HG03342 (cell line): ENCODE measurements at regions not wholly inside any gene's neighbourhood (a gene's known extent, or its start where the extent isn't known, plus 50 kb on each side); places are given as distances from the start of the nearest gene placed in this dataset.
"Not testable (repeated sequence)": the region's sequence is repeated elsewhere in the genome, so short reads cannot be mapped to it uniquely, and the experiment has no call there.

Experiments
- ATAC-seq: cut with Tn5 transposase; IDR thresholded peaks from one replicate; pipeline ENCODE4 v1.9.1; 2021; ENCODE audit warnings: mild to moderate bottlenecking, moderate library complexity; ENCODE audit not compliant: unreplicated experiment

DNA sequence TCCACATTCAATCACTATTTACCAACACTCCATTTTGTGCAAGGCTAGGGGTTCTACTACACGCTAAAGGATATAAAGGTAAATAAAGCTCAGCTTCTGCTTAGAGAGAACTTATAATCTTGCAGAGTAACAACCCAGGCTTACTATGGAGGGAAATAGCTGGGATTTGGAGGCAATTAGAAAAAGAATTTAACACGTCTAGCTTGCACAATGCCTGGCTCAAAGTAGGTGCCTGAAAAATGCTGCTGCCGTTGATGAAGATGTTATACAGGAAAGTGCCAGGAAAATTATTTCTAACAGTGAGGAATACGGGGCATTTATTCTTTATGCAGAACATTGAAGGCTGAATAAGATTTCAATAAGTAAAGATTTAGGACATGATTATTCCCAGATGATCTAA, 214.2 kb downstream of the KITLG start:
- no peak for ATAC-seq

DNA sequence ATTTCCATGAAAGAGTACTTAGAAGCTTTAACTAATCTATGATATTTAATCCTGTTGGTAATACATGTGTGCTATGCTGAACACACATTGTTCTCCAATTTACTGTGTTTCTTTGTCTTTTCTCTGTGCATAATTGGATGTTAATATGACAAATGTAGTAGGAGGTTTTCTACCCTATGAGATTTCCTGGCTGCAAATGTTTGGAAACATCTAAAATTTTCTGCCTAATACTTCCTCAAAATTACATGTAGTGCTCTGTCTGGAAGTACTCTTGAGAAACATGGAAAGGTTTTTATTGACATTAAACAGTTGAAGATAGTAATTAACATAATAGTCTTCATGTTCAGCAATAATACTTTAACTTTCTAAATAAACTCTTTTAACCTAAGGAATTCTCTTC, 213.0 kb downstream of the KITLG start:
- no peak for ATAC-seq

DNA sequence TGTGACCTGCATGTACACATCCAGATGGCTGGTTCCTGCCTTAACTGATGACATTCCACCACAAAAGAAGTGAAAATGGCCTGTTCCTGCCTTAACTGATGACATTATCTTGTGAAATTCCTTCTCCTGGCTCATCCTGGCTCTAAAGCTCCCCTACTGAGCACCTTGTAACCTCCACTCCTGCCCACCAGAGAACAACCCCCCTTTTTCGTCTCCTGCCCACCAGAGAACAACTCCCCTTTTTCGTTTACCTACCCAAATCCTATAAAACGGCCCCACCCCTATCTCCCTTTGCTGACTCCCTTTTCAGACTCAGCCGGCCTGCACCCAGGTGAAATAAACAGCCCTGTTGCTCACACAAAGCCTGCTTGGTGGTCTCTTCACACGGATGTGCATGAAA, 212.2 kb downstream of the KITLG start:
- ATAC-seq: not testable (repeated sequence)

DNA sequence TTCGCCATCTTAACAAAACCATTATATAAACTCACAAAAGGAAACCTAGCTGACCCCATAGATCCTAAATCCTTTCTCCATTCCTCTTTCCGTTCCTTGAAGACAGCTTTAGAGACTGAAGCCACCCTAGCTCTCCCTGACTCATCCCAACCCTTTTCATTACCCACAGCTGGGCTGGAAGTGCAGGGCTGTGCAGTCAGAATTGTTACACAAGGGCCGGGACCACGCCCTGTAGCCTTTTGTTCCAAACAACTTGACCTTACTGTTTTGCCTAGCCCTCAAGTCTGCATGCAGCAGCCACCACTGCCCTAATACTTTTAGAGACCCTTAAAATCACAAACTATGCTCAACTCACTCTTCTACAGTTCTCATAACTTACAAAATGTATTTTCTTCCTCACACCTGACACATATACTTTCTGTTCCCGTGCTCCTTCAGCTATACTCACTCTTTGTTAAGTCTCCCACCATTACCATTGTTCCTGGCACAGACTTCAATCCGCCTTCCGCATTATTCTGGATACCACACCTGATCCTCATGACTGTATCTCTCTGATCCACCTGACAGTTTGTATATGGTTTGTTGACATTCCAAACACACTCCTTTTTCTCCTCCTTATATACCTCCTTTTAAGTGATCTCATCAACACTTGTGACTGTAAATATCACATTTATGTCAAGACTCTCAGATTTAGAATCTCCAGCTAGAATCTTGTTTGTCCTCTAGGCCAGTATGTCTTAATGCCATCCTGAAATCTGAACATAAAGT, 208.7 kb downstream of the KITLG start:
- no peak for ATAC-seq

DNA sequence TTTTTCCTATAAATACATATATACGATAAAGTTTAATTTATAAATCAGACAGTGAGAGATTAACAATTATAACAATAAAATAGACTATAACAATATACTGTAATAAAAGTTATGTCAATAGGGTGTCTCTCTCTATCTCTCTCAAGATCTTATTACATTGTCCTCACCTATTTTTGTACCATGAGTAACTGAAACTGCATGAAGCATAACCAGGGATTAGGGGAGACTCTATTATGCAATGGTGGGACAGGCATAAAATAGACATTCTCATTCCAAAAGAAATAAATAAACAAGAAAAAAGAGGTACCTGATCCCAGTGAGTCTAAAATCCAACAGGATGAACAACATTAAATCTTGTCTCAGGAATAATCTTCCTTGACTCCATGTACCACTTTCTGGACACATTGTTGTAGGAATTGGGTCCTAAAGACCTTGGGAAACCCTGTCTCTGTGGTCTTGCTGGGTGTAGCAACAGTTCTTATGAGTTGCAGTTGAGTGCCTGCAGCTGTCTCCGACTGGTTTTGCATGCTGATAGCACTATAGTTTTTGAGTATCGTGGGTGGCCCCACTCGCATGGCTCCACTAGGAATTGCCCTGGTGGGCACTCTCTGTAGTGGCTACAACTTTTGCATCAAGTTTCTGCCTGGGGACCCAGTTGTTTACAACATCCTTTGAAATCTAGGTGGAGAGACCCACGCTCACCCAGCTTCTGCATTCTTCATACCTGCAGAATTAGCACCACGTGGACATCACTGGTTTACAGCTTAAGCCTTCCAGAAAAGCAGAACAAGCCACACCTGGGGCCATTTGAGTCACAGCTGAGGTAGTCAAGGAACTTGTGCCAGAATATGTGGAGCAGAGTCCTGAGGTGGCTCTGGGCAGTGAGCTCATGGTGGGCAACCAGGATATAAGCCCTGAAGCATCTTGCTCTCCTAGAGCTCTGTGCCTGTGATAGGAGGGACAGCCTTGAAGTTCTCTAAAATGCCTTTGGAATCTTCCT, 204.7 kb downstream of the KITLG start:
- ATAC-seq: no peak

DNA sequence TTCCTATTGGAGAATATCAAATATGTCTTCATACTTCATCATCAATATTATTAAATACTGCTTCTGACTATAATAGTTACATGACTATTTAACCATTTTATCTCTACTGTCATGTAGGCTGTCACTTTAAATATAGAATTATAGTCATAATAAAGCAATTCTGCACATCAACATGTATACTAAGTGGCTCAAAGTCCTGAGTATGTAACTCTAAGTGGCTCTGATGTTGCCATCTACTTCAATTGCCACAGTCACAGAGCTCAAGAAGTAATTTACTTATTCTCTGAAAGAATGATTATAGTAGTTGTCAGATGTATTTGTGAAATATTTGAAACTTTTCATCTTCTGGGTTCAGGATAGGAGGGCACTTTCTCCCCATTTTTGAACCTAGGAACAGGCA, 202.3 kb downstream of the KITLG start:
- ATAC-seq: no peak

DNA sequence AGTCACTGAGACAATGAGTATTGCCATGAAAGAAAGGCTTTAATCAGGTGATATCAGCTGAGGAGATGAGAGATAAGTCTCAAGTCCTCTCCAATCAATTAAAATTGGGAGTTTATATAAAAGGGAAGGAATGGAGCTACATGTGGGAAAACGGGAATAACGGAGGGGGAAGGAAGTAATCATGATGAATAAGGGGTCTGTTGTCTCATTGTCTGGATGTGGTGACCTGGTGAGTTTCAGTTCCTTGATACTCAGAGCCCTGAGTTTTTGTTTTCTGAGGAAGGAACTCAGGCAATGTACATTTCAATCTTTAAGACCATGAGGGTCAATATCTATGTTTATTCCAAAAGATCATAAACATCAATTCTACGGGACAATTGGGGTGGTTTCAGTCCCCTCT, 198.8 kb downstream of the KITLG start:
- no peak for ATAC-seq

DNA sequence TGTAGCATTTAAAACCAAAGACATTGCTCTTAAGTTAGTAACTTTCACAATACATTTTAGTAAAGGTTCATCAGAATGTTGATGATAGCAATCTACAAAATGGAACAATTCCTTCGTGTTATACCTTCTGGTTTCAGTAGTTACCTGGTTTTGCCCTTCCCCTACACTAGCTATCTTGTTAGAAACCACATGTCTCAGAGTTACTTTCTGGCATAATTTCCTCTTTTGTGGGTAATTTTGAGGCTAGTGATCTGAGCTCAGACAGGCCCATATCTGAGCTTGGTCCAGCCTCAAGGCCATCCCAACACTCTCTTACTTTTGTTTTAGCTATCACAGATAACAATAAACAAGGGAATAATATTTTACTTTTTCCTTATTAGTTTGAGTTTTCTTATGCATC, 196.9 kb downstream of the KITLG start:
- no peak for ATAC-seq

DNA sequence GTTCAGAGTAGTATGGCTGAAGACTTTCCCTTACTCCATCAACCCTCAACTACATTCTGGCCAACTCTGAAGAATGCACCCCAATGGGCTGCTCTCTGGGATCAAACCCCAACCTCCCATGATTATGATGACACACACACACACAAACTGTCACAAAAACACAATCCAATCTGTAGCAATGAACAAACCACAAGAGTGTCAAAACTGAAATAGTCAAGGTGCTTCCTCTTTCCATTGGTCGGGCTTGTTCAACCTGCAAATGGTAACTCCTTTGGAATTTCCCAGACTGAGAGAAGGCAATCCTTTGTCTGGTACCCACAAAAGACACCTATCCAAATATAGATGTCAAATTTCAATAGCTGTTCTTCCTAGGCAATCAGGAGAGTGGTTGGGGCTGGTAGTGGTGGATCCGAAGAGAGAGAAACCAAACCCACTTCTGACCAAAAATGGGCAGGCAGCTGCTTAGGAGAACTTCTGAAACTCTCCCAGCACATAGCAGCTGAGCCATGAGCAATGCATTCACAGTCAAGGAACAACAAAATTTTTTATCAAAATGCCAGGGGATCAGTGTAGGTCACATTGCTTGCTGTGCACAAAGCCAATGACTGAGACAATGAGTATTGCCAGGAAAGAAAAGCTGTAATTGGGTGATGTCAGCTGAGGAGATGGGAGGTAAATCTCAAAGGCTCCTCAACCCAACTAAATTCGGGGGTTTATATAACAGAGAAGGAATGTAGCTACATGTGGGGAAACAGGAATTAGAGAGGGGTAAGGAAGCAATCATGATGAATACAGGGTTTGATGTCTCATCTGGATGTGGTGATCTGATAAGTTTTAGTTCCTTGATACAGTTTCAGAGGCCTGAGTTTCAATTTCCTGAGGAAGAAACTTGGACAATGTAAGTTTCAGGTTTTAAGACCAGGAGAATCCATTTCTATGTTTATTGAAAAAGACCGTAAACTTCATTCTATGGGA, 191.4 kb downstream of the KITLG start:
- ATAC-seq: peak; percentile 48

DNA sequence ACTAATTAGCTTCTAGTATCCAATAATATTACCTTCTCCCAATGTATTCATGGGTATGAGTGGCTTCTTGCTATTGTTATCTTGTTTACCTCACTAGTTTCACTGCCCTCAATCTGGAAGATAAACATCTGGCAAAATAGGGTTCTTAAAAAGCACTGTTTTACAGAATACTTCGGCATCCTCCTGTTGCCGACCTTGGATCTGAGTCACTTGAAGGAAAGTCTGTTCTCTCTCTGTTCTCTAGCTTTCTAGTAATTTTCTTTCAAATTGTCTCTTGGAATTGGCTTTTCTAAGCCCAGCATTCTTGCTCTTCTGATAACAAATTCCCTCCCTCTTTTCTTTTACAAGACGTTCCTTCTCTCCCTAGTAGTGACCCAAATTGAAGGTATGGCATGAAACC, 189.5 kb downstream of the KITLG start:
- ATAC-seq: no peak

DNA sequence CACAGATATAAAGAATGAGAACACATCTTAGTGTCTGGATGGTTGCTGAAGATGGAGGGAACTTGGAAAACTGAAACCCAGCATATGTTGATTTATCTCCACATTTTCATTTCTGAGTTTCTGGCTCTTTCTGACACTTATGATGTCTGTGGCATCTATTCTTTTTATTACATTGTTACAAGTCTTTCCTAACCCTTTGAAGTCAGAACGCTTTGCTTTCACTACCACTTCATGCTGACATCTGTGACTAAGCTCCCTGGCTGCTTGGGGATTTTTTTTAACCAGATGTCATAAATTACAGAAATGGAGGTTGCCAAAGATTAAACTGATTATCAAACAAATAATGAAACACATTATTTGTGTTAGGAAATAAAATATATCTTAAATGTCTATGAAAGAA, 188.7 kb downstream of the KITLG start:
- peak; percentile 54 for ATAC-seq

DNA sequence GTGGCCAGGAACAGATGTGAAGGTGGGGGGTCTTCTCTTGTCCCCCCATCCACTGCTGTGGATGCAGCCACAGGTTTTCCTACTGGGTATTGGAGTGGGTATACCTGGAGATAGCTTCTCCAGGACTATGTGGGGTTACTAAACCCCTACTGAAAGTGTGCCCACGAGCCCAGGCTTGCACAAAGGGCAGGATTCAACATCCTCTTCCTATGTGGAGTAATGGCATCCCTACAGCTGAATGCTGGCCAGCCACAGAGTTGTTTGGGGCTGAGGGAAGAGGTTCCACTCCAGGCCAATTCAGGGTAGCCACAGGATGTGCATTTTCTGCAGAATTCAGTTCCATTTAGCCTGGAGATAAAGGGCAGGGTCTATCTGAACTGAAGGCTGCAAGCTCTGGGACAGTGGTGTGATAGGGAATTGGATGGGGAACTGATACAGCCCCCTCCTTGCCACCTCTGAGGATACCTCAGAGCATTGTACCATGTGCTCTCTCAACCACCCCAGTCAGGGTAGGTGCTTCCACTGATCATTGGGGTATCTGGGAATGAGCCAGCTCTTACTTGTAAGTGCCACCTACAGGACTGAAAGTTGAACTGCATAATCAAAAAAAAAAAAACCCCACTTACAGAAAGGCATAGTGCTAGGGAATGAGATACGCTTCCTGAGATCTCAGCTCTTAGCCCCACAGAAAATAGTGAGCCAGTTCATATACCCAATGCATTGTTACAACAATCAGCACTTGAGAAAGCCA, 187.1 kb downstream of the KITLG start:
- ATAC-seq: peak; percentile 38

DNA sequence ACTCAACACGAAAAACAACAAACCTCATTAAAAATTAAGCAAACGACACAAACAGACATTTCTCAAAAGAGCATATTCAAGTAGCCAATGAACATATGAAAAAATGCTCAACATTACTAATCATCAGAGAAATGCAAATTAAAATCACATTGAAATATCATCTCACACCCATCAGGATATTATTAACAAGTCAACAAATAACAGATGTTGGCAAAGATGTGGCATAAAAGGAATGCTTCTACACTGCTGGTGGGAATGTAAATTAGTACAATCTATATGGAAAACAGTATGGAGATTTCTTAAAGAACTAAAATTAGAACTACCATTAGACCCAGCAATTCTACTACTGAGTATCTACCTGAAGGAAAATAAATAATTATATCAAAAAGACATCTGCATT, 182.2 kb downstream of the KITLG start:
- ATAC-seq: no peak

DNA sequence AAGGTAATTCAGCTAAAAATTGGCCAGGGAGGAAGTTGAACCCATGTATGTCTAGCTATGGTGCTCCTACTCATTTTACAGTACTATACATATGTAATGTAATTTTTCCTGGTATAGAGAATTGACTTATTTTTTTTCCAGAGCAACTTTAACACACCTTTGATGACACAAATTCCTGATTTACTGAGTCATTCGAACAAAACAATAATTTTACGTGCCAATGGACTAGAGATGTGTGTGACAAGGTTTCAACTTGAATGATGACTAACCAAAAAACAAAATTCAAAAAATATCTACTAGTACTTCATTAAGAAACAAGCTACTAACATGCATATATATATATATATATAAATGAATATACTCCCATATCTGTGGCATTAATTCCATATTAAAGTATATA, 180.5 kb downstream of the KITLG start:
- ATAC-seq: no peak

DNA sequence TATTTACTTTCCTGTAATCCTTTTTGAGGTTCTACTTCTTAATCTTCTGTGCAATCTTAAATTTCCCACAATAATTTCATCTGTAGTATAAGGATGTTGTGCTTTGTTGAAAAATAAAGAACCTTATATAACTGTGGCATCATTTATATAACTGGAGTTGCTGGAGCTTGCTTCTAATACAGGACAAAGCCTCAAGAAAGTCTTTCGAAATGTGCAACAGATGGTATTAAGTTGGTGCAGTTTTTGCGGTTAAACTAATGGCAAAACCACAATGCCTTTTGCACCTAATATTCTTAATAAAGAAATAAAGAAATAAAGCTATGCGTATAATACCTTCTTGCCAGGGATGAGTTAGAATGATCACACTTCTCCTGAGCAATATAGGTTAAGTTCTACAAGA, 180.0 kb downstream of the KITLG start:
- ATAC-seq: no peak

DNA sequence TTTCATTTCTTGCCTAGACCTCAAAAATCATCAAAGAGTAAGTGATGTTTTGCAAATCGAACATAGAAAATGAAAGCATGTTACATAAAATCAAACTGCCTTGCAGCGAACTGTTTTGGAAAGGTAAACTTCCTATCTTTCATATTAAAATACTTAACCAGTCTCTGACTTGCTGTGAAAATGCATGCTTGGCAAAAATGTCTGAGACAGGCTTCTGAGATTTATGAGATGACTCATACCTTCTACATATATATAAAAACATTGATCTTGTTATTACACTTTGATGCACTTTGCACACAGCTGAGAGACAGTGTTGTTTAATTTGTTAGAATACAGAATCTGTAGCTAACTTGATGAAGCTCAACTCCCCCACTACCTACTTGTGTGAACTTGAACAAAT, 179.1 kb downstream of the KITLG start:
- ATAC-seq: no peak

DNA sequence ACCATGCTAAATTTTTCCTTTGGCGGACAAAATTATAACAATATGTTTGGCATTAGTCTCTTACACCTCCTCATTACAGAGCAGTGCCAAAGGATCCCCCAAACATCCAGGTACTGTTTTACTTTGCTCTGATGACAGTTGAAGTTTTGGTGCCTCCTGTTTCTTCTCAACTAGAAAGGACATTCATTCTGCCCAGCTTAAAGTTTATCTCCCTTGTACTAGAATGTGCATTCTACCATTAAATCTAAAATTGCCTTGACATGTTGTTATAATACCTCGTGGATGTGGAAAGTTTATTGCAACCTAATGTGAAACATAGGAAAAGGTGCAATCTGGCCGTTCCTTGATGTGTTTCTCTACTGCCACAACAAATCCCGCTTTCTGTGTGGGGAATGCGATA, 173.4 kb downstream of the KITLG start:
- ATAC-seq: no peak

DNA sequence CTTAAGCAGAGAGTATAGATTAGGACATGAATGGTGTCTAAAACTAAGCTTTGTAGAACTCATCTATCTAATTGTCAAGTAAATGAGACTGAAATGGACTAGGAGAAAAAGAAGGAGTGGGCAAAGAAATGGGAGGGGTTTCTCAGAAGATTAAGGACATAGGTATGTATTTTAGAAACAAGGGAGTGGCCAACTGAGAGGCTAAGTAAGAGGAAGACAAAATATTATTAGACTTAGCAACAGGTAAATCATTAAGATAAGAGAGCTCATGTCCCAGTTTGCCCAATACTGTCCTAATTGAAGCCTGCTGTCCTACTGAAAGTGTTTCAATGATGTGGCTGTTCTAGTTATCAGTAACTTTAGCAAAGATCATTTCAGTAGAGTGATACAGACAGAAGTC, 171.4 kb downstream of the KITLG start:
- no peak for ATAC-seq

DNA sequence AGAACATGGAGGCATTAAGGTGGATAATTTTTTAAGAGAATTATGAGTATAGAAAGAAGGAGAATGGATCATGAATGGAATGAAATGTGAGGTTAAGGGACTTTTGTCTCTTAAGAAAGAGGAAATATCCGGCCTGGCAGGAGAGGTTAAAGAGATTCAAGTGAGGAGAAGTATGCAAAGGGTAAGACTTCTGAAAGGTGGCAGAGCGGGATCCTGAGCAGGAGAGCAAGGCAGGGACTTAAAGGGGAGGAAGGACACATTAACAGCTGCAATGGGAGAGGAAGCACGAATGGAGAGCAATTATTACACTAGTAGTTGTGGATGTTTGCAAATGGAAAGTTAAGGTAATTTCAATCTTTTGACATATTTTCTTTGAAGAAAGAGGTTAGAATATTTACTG, 171.0 kb downstream of the KITLG start:
- ATAC-seq: no peak

DNA sequence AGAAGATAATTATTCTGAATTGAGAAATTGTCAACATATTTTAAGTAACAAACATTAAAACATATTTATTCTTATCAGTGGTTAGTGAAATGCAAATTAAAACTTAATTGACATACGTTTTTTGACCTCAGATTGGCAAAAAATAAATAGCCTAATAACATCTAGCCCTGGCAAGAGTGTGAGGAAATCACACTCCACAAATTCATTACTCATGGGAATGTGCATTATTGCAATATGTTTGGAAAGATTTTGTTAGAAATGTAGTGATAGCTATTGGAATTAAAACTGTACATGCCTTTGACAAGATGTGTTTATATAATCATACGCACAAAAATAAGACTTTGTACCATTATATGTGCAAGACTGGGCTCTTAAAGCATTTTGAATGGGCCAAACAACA, 168.6 kb downstream of the KITLG start:
- no peak for ATAC-seq
